ENCODE measurements at regions not wholly inside any gene's neighbourhood (a gene's known extent, or its start where the extent isn't known, plus 50 kb on each side); places are given as distances from the start of the nearest gene placed in this dataset.
A peak's percentile ranks its signal among the peaks of the same experiment; 100 is the strongest.
"Not testable (repeated sequence)": the region's sequence is repeated elsewhere in the genome, so short reads cannot be mapped to it uniquely, and the experiment has no call there.

- no peak for DNase-seq (ENCODE audit: low read depth)
Measured at GRCh38 chr12:25684070-25684469, 131.0 kb upstream of the LMNTD1 start.

DNA sequence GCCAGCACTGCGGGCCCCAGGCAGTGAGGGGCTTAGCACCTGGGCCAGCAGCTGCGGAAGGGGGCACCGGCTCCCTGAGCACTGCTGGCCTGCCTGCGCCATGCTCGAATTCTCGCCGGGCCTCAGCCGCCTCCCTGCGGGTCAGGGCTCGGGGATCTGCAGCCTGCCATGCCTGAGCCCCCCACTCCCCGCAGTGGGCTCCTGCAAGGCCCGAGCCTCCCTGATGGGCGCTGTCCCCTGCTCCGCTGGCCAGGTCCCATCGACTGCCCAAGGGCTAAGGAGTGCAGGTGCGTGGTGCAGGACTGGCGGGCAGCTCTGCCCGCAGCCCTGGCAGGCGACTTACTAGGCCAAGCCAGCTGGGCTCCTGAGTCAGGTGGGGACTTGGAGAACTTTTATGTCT, 133.3 kb upstream of the LMNTD1 start:
- no peak for DNase-seq (ENCODE audit: low read depth)

- no peak for DNase-seq (ENCODE audit: low read depth)
Measured at GRCh38 chr12:25687226-25687625, 134.1 kb upstream of the LMNTD1 start.

DNA sequence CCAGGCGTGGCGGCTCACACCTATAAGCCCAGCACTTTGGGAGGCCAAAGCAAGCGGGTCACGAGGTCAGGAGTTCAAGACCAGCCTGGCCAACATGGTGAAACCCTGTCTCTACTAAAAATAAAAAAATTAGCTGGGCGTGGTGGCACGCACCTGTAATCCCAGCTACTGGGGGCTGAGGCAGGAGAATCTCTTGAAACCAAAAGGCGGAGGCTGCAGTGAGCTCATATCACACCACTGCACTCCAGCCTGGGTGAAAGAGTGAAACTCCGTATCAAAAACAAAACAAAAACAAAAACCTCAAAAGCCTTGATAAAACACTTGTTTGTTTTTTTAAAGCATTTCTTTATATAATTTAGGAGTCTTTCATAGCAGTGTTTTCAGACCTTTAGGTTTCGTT, 135.8 kb upstream of the LMNTD1 start:
- not testable (repeated sequence) for DNase-seq (ENCODE audit: low read depth)

DNA sequence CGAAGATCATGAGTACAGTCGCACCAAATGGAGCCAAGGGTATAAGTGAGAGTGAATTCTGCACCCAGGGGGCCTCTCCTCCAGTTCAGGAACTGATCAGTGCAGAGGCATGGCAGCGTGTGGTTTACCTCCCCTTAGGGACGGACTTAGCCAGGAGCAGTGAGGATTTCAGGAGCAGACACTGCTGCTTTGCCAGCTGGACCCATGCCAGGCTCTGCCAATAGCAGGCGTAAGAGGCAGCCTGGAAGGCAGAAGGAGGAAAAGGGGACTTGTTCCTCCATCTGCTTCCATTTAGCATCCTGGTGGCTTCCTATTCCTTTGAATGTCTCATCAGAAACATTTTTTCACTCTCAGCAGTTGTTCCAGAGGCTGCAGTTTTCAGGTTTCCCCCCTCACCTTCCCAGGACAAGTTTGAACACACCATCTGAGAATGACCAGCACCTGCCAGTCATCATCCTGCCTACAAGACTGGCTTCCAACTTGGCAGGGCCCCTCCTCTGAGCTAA, 137.0 kb upstream of the LMNTD1 start:
- DNase-seq (ENCODE audit: low read depth) = peak; percentile 82

DNA sequence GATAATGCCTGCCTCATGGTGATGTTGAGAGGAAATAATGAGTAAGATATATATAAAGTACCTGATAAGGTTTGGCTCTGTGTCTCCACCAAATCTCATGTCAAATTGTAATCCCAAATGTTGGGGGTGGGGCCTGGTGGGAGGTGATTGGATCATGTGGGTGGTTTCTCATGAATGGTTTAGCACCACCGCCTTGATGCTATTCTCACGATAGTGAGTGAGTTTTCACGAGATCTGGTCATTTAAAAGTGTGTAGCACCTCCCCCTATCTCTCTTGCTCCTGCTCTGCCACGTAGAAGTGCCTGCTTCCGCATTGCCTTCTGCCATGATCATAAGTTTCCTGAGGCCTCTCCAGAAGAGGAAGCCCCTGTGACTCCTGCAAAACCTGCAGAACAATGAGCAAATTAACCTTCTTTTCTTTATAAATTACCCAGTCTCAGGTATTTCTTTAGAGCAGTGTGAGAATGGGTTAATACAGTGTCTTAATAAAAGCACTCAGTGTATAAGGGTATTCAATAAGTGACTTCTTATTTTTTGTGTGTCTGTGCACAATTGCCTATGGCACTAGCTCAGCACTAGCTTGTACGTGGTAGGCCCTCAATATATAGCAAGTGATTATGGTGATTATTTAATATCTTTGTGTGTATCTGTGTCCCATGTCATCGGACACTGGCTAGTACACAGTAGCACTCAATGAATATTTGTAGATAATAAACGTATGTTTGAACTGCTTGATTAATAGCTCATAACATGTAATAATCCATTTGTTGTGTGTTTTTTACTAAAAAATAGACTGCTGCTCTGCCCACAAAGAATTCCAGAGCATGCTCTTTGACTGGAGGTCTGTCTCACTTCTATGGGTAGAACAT, 138.1 kb upstream of the LMNTD1 start:
- DNase-seq (ENCODE audit: low read depth) = no peak

DNA sequence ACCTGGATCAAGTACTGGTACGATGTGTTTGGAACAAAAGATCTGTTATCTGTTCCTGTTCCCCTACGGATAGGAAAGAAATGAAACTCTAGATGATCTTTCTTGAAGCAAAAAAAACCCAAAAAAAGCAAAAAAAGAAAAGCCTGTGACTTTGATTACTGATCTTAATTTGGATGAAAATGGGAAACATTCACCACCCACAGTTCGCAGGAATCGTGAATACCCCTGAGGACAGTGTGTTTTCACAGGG, 138.7 kb upstream of the LMNTD1 start:
- DNase-seq (ENCODE audit: low read depth) = no peak

DNA sequence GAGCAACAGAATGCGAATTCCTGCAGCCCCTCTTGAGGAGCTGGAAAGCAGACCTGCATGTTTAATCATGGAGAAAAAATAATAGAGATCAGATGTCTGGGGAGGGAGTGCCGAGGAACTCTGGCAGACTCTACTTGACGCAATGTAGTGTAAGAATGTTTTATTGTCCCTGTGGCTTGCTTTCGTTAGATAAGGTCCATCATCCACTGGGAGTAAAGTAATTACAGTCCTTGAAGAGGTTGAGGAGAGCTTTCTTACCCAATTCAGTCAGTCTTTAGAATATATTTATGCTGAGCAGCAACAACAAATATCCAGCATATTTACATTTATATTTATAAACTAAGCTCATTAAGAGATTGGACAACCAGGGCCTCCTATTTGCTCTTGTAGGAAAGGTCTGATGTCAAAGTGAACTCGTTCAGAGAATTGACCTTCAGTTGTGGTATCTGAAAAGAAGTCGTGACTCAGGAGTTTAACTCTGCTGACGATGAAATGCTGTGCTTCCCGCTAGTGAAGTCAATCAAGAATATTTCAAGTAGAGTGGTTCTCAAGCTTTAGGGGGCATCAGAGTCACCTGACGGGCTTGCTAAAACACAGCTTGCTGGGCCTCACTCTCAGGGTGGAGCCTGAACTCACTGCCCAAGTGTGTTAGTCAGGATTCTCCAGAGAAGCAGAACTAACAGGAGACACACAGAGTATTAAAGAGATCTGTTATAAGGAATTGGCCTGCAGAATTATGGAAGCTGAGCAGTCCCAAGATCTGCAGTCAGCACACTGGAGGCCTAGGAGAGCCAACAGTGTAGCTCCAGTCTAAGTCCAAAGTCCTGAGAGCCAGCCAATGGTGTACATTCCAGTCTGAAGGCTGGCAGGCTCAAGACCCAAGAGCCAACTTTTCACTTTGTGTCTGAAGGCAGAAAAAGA, 139.3 kb upstream of the LMNTD1 start:
- no peak for DNase-seq (ENCODE audit: low read depth)

DNA sequence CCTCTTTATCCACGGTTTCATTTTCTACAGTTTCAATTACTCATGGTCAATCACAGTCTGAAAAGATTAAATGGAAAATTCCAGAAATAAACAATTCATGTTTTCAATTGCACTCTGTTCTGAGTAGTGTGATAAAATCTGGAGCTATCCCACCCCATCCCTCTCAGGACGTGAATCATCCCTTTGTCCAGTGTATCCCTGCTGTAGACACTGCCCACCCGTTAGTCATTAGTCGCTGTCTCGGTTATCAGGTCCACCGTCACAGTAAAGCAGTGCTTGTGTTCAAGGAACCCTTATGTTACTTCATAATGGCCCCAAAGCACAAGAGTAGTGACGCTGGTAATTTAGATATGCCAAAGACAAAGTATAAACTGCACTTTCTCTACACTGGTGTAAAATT, 141.0 kb upstream of the LMNTD1 start:
- DNase-seq (ENCODE audit: low read depth) = peak; percentile 95

GRCh38 chr12:25695574-25695973, 142.5 kb upstream of the LMNTD1 start:
- DNase-seq (ENCODE audit: low read depth) = no peak

DNA sequence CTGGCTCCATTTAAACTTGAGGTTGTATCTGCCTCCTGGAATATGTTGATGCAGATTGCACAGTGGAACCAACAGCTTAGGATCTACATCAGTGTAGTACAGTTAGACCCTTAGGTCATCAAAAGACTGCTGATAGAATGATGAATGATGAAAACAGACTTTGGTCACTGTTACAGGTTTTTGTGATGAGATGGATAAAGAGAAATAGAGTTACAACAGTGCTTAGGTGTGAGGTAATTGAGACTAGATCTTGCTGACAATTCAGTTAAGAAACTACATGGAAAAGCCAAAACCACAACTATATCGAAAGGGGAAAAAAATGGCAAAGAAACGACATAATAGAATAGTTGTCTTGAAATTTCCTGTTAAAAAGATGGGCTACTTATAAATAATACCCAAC, 145.7 kb upstream of the LMNTD1 start:
- no peak for DNase-seq (ENCODE audit: low read depth)

GRCh38 chr12:25699454-25699853, 146.4 kb upstream of the LMNTD1 start:
- DNase-seq (ENCODE audit: low read depth) = peak; percentile 22

DNA sequence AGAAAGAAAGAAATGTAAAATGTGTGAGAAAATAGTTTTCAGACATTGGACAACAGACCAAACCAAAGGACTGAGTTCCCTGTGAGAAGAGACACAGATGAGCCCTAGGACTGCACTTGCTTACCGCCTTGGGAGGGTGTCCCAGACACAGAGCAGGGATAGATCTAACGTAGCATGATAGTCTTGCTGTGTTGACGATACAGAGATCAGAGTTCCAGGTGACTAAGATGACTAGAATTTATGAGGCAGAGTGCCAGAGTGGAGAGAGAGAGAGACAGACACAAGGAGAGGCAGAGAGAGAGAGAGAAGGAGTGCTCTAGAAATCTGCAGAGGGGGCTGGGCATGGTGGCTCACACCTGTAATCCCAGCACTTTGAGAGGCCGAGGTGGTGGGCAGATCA, 148.2 kb upstream of the LMNTD1 start:
- DNase-seq (ENCODE audit: low read depth) = peak; percentile 75

DNA sequence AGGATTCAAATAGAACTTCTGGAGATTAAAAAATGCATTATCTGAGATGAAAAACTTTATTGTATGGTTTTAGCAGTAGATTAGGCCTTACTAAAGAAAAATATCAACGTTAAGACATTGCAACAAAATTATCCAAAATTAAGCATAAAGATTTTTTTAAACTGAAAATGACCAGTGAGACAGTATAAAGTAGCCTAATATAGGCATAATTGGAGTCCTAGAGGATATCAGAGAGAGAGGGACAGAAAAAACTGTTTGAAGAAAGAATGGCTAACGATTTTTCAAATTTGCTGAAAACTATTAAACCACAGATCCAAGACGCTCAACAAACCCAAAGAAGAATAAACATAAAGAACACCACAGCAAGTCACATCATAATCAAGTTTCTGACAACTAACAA, 149.5 kb upstream of the LMNTD1 start:
- DNase-seq (ENCODE audit: low read depth) = no peak

GRCh38 chr12:25705261-25705660, 152.2 kb upstream of the LMNTD1 start:
- no peak for DNase-seq (ENCODE audit: low read depth)

- DNase-seq (ENCODE audit: low read depth) = peak; percentile 60
Measured at GRCh38 chr12:25706646-25707045, 153.6 kb upstream of the LMNTD1 start.

GRCh38 chr12:25707056-25707455, 154.0 kb upstream of the LMNTD1 start:
- no peak for DNase-seq (ENCODE audit: low read depth)

- no peak for DNase-seq (ENCODE audit: low read depth)
Measured at GRCh38 chr12:25708661-25709060, 155.6 kb upstream of the LMNTD1 start.

DNA sequence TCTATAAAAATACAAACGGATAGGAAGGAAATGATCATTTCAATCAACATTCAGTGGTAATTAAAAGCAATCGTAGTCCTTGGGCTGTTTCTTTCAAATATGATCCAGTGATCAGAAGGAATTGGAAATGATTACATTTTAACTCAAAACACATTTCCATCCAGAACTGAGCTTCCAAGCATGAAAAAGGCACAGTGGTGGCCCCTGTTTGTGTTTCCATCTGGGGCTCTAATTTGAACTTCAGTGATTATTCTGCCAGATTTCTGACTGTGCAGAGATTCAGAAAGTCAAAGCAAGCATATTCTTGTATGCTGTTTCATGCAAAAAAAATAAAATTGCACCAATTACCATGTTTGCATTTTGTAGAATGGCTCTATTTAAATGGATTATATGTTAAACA, 157.0 kb upstream of the LMNTD1 start:
- DNase-seq (ENCODE audit: low read depth) = no peak

GRCh38 chr12:25710938-25711605, 158.0 kb upstream of the LMNTD1 start:
- not testable (repeated sequence) for DNase-seq (ENCODE audit: low read depth)

DNA sequence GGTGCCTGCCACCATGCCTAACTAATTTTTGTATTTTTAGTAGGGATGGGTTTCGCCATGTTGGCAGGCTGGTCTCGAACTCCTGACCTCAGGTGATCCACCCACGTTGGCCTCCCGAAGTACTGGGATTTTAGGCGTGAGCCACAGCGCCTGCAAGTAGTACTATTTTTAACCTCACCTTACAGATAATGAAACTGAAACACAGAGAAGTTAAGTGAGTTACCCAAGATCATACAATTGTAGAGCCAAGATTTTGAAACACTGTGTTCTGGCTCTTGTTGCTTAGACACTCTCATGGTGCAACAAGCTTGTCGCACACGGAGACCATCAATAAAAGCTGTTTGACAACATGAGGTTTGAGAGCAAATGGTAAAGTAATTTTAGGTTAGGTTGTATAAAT, 159.1 kb upstream of the LMNTD1 start:
- DNase-seq (ENCODE audit: low read depth) = no peak

GRCh38 chr12:25713264-25713663, 160.2 kb upstream of the LMNTD1 start:
- DNase-seq (ENCODE audit: low read depth) = no peak

All from RPMI7951 (cell line).